ENCODE measurements at regions not wholly inside any gene's neighbourhood (a gene's known extent, or its start where the extent isn't known, plus 50 kb on each side); places are given as distances from the start of the nearest gene placed in this dataset.
"Not testable (repeated sequence)": the region's sequence is repeated elsewhere in the genome, so short reads cannot be mapped to it uniquely, and the experiment has no call there.

DNA sequence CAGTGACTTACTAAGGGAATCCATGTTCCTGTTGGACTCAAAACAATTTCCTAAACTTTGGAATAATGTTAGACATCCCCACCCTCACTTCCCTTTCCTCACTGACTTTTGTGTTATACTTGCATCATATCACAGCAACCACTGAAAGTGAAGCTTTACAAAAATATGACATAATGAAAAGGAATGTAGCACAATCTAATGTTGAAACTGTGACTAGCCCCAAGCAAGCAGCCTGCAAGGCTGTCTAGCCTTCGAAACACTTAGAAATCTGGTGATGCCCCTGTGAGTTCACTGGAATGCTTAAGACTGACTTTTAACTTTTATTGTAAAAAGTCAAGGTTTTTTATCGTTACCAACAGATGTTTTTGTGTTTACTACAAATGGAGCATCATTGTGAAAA, 203.7 kb upstream of the ZNF385D start:
- no peaks in the 10 kb centered on the region for H3K9me3 ChIP-seq (ENCODE audit: control insufficient read depth, low read length)
- H3K27me3 ChIP-seq (ENCODE audit: control insufficient read depth, insufficient read depth, low read length), result no peaks in the 10 kb centered on the region
- no peak overlapping the region for H3K4me3 ChIP-seq (ENCODE audit: low read depth, low read length)
- H3K4me2 ChIP-seq (ENCODE audit: low read length), result no peak overlapping the region
- H3K36me3 ChIP-seq (ENCODE audit: control insufficient read depth, insufficient read depth, low read length), result no peaks in the 10 kb centered on the region
- H3K9ac ChIP-seq, result no peak overlapping the region
- no peaks in the 10 kb centered on the region for H3K79me2 ChIP-seq
- H3K27ac ChIP-seq, result no peak overlapping the region
- H2AFZ ChIP-seq, result no peak overlapping the region
- no peak for TF ChIP-seq CTCF (IDR thresholded peaks at IDR 0.05)
- H3K4me1 ChIP-seq, result no peaks in the 10 kb centered on the region

GRCh38 chr3:21955406-21955805, 204.4 kb upstream of the ZNF385D start:
- TF ChIP-seq CTCF (IDR thresholded peaks at IDR 0.05), result no peak
- Histone ChIP-seq H3K4me2 (ENCODE audit: low read length) (no peak overlapping the region), H3K36me3 (ENCODE audit: control insufficient read depth, insufficient read depth, low read length) (no peaks in the 10 kb centered on the region), H3K4me3 (ENCODE audit: low read depth, low read length) (no peak overlapping the region), H3K9me3 (ENCODE audit: control insufficient read depth, low read length) (no peaks in the 10 kb centered on the region), H3K27ac (no peak overlapping the region), H3K4me1 (no peaks in the 10 kb centered on the region), H3K27me3 (ENCODE audit: control insufficient read depth, insufficient read depth, low read length) (no peaks in the 10 kb centered on the region), H3K79me2 (no peaks in the 10 kb centered on the region), H3K9ac (no peak overlapping the region), H2AFZ (no peak overlapping the region)

DNA sequence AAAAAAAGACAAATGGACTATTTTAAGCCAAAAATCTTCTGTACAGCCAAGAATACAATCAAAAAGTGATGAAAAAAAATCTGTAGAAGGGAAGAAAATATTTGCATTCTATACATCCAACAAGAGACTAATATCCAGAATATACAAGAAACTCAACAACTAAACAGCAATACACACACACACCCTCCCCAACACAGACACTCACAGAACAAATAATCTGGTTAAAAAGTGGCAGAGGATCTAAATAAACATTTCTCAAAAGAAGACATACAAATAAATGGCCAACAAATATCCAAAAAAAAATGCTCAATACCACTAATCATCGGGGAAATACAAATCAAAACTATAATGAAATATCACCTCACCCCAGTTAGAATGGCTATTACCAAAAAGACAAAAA, 209.0 kb upstream of the ZNF385D start:
- Histone ChIP-seq H2AFZ (no peak overlapping the region), H3K4me3 (ENCODE audit: low read depth, low read length) (no peak overlapping the region), H3K9me3 (ENCODE audit: control insufficient read depth, low read length) (no peaks in the 10 kb centered on the region), H3K27ac (no peak overlapping the region), H3K79me2 (no peaks in the 10 kb centered on the region), H3K4me2 (ENCODE audit: low read length) (no peak overlapping the region), H3K9ac (no peak overlapping the region), H3K27me3 (ENCODE audit: control insufficient read depth, insufficient read depth, low read length) (no peaks in the 10 kb centered on the region), H3K4me1 (no peaks in the 10 kb centered on the region), H3K36me3 (ENCODE audit: control insufficient read depth, insufficient read depth, low read length) (no peaks in the 10 kb centered on the region)
- no peak for TF ChIP-seq CTCF (IDR thresholded peaks at IDR 0.05)

DNA sequence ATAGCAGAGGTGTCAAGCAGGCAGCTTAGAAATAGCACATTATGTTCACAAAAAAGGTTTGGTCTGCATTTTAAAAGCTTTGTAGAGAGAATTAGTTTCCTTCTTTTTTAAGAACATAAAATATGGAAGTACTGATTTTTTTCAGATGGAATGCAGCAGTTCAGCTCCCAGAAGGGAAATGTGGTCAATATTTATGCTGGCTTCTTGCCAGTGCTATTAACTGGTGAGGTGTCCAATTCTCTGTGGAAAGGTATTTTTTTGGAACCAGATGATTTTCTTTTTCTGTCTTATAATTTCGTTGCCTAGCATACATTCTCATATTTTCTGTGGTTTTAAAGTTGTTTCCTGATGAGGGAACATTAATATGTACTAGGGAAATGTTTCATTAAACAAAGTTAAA, 211.4 kb upstream of the ZNF385D start:
- H3K36me3 ChIP-seq (ENCODE audit: control insufficient read depth, insufficient read depth, low read length), result no peaks in the 10 kb centered on the region
- no peak overlapping the region for H3K9ac ChIP-seq
- no peaks in the 10 kb centered on the region for H3K4me1 ChIP-seq
- no peak overlapping the region for H3K27ac ChIP-seq
- TF ChIP-seq CTCF (IDR thresholded peaks at IDR 0.05), result no peak
- no peaks in the 10 kb centered on the region for H3K79me2 ChIP-seq
- H3K27me3 ChIP-seq (ENCODE audit: control insufficient read depth, insufficient read depth, low read length), result no peaks in the 10 kb centered on the region
- no peak overlapping the region for H3K4me3 ChIP-seq (ENCODE audit: low read depth, low read length)
- no peaks in the 10 kb centered on the region for H3K9me3 ChIP-seq (ENCODE audit: control insufficient read depth, low read length)
- H2AFZ ChIP-seq, result no peak overlapping the region
- no peak overlapping the region for H3K4me2 ChIP-seq (ENCODE audit: low read length)

GRCh38 chr3:21966457-21966856, 215.4 kb upstream of the ZNF385D start:
- H3K27ac ChIP-seq; H3K36me3 ChIP-seq (ENCODE audit: control insufficient read depth, insufficient read depth, low read length); H3K4me3 ChIP-seq (ENCODE audit: low read depth, low read length); H3K9me3 ChIP-seq (ENCODE audit: control insufficient read depth, low read length); H3K9ac ChIP-seq; H3K4me1 ChIP-seq; H3K27me3 ChIP-seq (ENCODE audit: control insufficient read depth, insufficient read depth, low read length); H3K79me2 ChIP-seq; H2AFZ ChIP-seq; H3K4me2 ChIP-seq (ENCODE audit: low read length): not testable (repeated sequence)

All from parathyroid adenoma (tissue), 2 donors.